Trophoblast cell (in vitro differentiated cells and primary cell): ENCODE measurements at regions not wholly inside any gene's neighbourhood (a gene's known extent, or its start where the extent isn't known, plus 50 kb on each side); places are given as distances from the start of the nearest gene placed in this dataset.

Experiments
- DNase-seq, 2 donors: peaks; one replicate each; pipeline ENCODE4 v3.0.0-alpha.2; 2016
- H2AFZ ChIP-seq: 2 replicates; pipeline ENCODE4 v1.6.1; 2013; ENCODE audit warnings: low read length, moderate library complexity, mild to moderate bottlenecking; ENCODE audit not compliant: insufficient read depth, poor library complexity
- H2AK5ac ChIP-seq: 2 replicates; pipeline ENCODE4 v1.6.1; 2013; ENCODE audit warnings: mild to moderate bottlenecking, low read length
- H2BK120ac ChIP-seq: 2 replicates; pipeline ENCODE4 v1.6.1; 2013; ENCODE audit warnings: low read length, mild to moderate bottlenecking, moderate library complexity; ENCODE audit not compliant: insufficient read depth, poor library complexity
- H2BK12ac ChIP-seq: 2 replicates; pipeline ENCODE4 v1.6.1; 2013; ENCODE audit warnings: mild to moderate bottlenecking, low read length, moderate library complexity
- H2BK5ac ChIP-seq: 2 replicates; pipeline ENCODE4 v1.6.1; 2013; ENCODE audit warnings: low read length, low read depth, moderate library complexity, mild to moderate bottlenecking; ENCODE audit not compliant: poor library complexity
- H3K14ac ChIP-seq: 2 replicates; pipeline ENCODE4 v1.6.1; 2013; ENCODE audit warnings: mild to moderate bottlenecking, low read length
- H3K18ac ChIP-seq: 2 replicates; pipeline ENCODE4 v1.6.1; 2013; ENCODE audit warnings: mild to moderate bottlenecking, low read length
- H3K23ac ChIP-seq: 2 replicates; pipeline ENCODE4 v1.6.1; 2013; ENCODE audit warnings: low read length
- H3K27ac ChIP-seq: 2 replicates; pipeline ENCODE4 v1.5.1; 2013; ENCODE audit warnings: low read depth, mild to moderate bottlenecking, inconsistent platforms, low read length, moderate library complexity
- H3K27me3 ChIP-seq: 2 replicates; pipeline ENCODE4 v1.6.1; 2013; ENCODE audit warnings: inconsistent platforms, mild to moderate bottlenecking, low read length, moderate library complexity; ENCODE audit not compliant: insufficient read depth
- H3K36me3 ChIP-seq, 2 experiments: 1 replicate in 1 of 2; 2 replicates in 1 of 2; pipeline ENCODE4 v1.6.1; 2013; ENCODE audit warnings: low read length in 2 of 2, mild to moderate bottlenecking in 2 of 2, moderate library complexity in 1 of 2; ENCODE audit not compliant: insufficient read depth in 2 of 2, control insufficient read depth in 1 of 2
- H3K4ac ChIP-seq: 2 replicates; pipeline ENCODE4 v1.6.1; 2013; ENCODE audit warnings: low read depth, mild to moderate bottlenecking, low read length, moderate library complexity
- H3K4me1 ChIP-seq, 2 experiments: 1 replicate in 1 of 2; 2 replicates in 1 of 2; pipeline ENCODE4 v1.6.1; 2013; ENCODE audit warnings: low read length in 2 of 2, mild to moderate bottlenecking in 2 of 2, moderate library complexity in 1 of 2; ENCODE audit not compliant: insufficient read depth in 2 of 2, control insufficient read depth in 1 of 2
- H3K4me2 ChIP-seq: 2 replicates; pipeline ENCODE4 v1.6.1; 2013; ENCODE audit warnings: inconsistent platforms, mild to moderate bottlenecking, low read length, moderate library complexity
- H3K4me3 ChIP-seq: 2 replicates; pipeline ENCODE4 v1.5.1; 2013; ENCODE audit warnings: mild to moderate bottlenecking, low read depth, low read length, inconsistent platforms
- H3K79me1 ChIP-seq: one replicate; pipeline ENCODE4 v1.6.1; 2013; ENCODE audit warnings: low read length
- H3K79me2 ChIP-seq: 2 replicates; pipeline ENCODE4 v1.6.1; 2013; ENCODE audit warnings: low read length, mild to moderate bottlenecking; ENCODE audit not compliant: control insufficient read depth, insufficient read depth, poor library complexity
- H3K9ac ChIP-seq: 2 replicates; pipeline ENCODE4 v1.6.1; 2013; ENCODE audit warnings: mild to moderate bottlenecking, low read length
- H3K9me3 ChIP-seq: 2 replicates; pipeline ENCODE4 v1.6.1; 2013; ENCODE audit warnings: low read depth, mild to moderate bottlenecking, control low read depth, inconsistent platforms, low read length; ENCODE audit not compliant: insufficient read depth
- H4K12ac ChIP-seq: 2 replicates; pipeline ENCODE4 v1.6.1; 2013; ENCODE audit warnings: low read depth, mild to moderate bottlenecking, low read length, moderate library complexity
- H4K8ac ChIP-seq: 2 replicates; pipeline ENCODE4 v1.6.1; 2013; ENCODE audit warnings: low read depth, mild to moderate bottlenecking, low read length, moderate library complexity
- H4K91ac ChIP-seq: one replicate; pipeline ENCODE4 v1.6.1; 2013; ENCODE audit warnings: low read depth, mild to moderate bottlenecking, low read length, moderate library complexity
- WGBS: extraction: QIAGEN DNeasy Blood & Tissue Kit; methylation state at CpG from one replicate; pipeline ENCODE4 v1.1.7; 2013; ENCODE audit warnings: missing lambda C conversion rate; ENCODE audit not compliant: insufficient read length, insufficient coverage; ENCODE audit errors: extremely low coverage; 5-methylcytosine and 5-hydroxymethylcytosine counted together

- H3K36me3 ChIP-seq, result no peaks in the 10 kb centered on the region
- WGBS, result no CpG with 5 or more reads among the region's 1 CpG
These were observed 211.4 kb downstream of the HACE1 start for GRCh38 chr6:104648347-104648746.

GRCh38 chr6:104644848-104645247 is 214.9 kb downstream of the HACE1 start:
- Histone ChIP-seq H3K4me2 (no peak overlapping the region), H3K18ac (no peak overlapping the region), H3K9me3 (no peaks in the 10 kb centered on the region), H3K79me1 (no peaks in the 10 kb centered on the region), H2BK5ac (no peak overlapping the region), H4K12ac (no peak overlapping the region), H3K23ac (no peak overlapping the region), H3K4me3 (no peak overlapping the region), H2AK5ac (no peak overlapping the region), H2BK12ac (no peak overlapping the region), H2BK120ac (no peak overlapping the region), H3K4me1 (no peaks in the 10 kb centered on the region), H2AFZ (no peak overlapping the region), H4K8ac (no peak overlapping the region), H3K9ac (no peak overlapping the region), H3K14ac (no peak overlapping the region), H3K27ac (no peak overlapping the region), H4K91ac (no peak overlapping the region), H3K36me3 (no peaks in the 10 kb centered on the region), H3K27me3 (no peaks in the 10 kb centered on the region), H3K4ac (no peak overlapping the region), H3K79me2 (no peaks in the 10 kb centered on the region)
- no peak for DNase-seq
- WGBS, result no CpG with 5 or more reads among the region's 1 CpG

More at GRCh38 chr6:104648347-104648746, 211.4 kb downstream of the HACE1 start:
- Histone ChIP-seq H3K4me3 (no peak overlapping the region), H3K79me1 (no peaks in the 10 kb centered on the region), H2AFZ (no peak overlapping the region), H3K4ac (no peak overlapping the region), H3K4me1 (no peaks in the 10 kb centered on the region), H3K79me2 (no peaks in the 10 kb centered on the region), H4K8ac (no peak overlapping the region), H4K12ac (no peak overlapping the region), H3K23ac (no peak overlapping the region), H2BK12ac (no peak overlapping the region), H2BK120ac (no peak overlapping the region), H2AK5ac (no peak overlapping the region), H3K9ac (no peak overlapping the region), H3K9me3 (no peaks in the 10 kb centered on the region), H3K4me2 (no peak overlapping the region), H2BK5ac (no peak overlapping the region), H3K18ac (no peak overlapping the region), H4K91ac (no peak overlapping the region), H3K27me3 (no peaks in the 10 kb centered on the region), H3K14ac (no peak overlapping the region), H3K27ac (no peak overlapping the region)
- no peak for DNase-seq

- no CpG with 5 or more reads among the region's 2 CpGs for WGBS
- H3K14ac ChIP-seq, result no peak overlapping the region
- no peak overlapping the region for H4K91ac ChIP-seq
- H2AFZ ChIP-seq, result no peak overlapping the region
- no peak overlapping the region for H3K23ac ChIP-seq
- no peaks in the 10 kb centered on the region for H3K79me2 ChIP-seq
- no peak overlapping the region for H2BK12ac ChIP-seq
- no peak overlapping the region for H2AK5ac ChIP-seq
- H4K8ac ChIP-seq, result no peak overlapping the region
- H3K18ac ChIP-seq, result no peak overlapping the region
- DNase-seq, result no peak
- H2BK120ac ChIP-seq, result no peak overlapping the region
- H3K9ac ChIP-seq, result peak overlapping the region; percentile 65
- H3K27me3 ChIP-seq, result no peaks in the 10 kb centered on the region
- H3K4me1 ChIP-seq, result no peaks in the 10 kb centered on the region
- H3K4me3 ChIP-seq, result no peak overlapping the region
- no peaks in the 10 kb centered on the region for H3K79me1 ChIP-seq
- no peaks in the 10 kb centered on the region for H3K9me3 ChIP-seq
- no peak overlapping the region for H4K12ac ChIP-seq
- no peaks in the 10 kb centered on the region for H3K36me3 ChIP-seq
- H3K4ac ChIP-seq, result no peak overlapping the region
- no peak overlapping the region for H2BK5ac ChIP-seq
- H3K4me2 ChIP-seq, result no peak overlapping the region
- H3K27ac ChIP-seq, result no peak overlapping the region
These were observed 216.8 kb downstream of the HACE1 start for GRCh38 chr6:104642871-104643270.

- Histone ChIP-seq H3K4me1 (no peaks in the 10 kb centered on the region), H3K14ac (no peak overlapping the region), H3K79me1 (no peaks in the 10 kb centered on the region), H3K4me2 (no peak overlapping the region), H3K27ac (no peak overlapping the region), H3K9ac (no peak overlapping the region), H3K27me3 (no peaks in the 10 kb centered on the region), H3K23ac (no peak overlapping the region), H3K9me3 (no peaks in the 10 kb centered on the region), H3K36me3 (no peaks in the 10 kb centered on the region), H3K4ac (no peak overlapping the region), H3K79me2 (no peaks in the 10 kb centered on the region), H4K12ac (no peak overlapping the region), H4K8ac (no peak overlapping the region), H2AFZ (no peak overlapping the region), H2BK120ac (no peak overlapping the region), H4K91ac (no peak overlapping the region), H3K18ac (no peak overlapping the region), H2BK12ac (no peak overlapping the region), H3K4me3 (no peak overlapping the region), H2AK5ac (no peak overlapping the region), H2BK5ac (no peak overlapping the region)
- no peak for DNase-seq
- whole genome bisulfite sequencing, result no CpG with 5 or more reads among the region's 6 CpGs
These were observed 219.0 kb downstream of the HACE1 start for GRCh38 chr6:104640761-104641160.
